DOHH2 (cell line): ENCODE measurements at regions not wholly inside any gene's neighbourhood (a gene's known extent, or its start where the extent isn't known, plus 50 kb on each side); places are given as distances from the start of the nearest gene placed in this dataset.
"Not testable (repeated sequence)": the region's sequence is repeated elsewhere in the genome, so short reads cannot be mapped to it uniquely, and the experiment has no call there.

Experiments
- H3F3A ChIP-seq: fragments of 200-600 bp; sonication (generic), shearing (Covaris generic); 2 replicates; pipeline ENCODE4 v1.6.0; 2016; ENCODE audit warnings: antibody characterized with exemption, mild to moderate bottlenecking; ENCODE audit not compliant: control insufficient read depth, insufficient read depth
- H3K27ac ChIP-seq: fragments of 200-600 bp; sonication (generic); 2 replicates; pipeline ENCODE4 v1.5.1; 2014; ENCODE audit warnings: low read depth, mild to moderate bottlenecking, low read length, moderate library complexity
- H3K27me3 ChIP-seq: fragments of 200-600 bp; sonication (generic); 2 replicates; pipeline ENCODE4 v1.6.1; 2014; ENCODE audit warnings: mild to moderate bottlenecking, low read length, mixed read lengths; ENCODE audit not compliant: control insufficient read depth
- H3K36me3 ChIP-seq: fragments of 200-600 bp; sonication (generic); 2 replicates; pipeline ENCODE4 v1.6.1; 2014; ENCODE audit warnings: mild to moderate bottlenecking, low read length, moderate library complexity, mixed read lengths; ENCODE audit not compliant: control insufficient read depth
- H3K4me1 ChIP-seq: fragments of 200-600 bp; sonication (generic); 2 replicates; pipeline ENCODE4 v1.6.1; 2014; ENCODE audit warnings: mild to moderate bottlenecking, low read length, mixed read lengths; ENCODE audit not compliant: control insufficient read depth
- H3K4me2 ChIP-seq: fragments of 200-600 bp; sonication (generic); 2 replicates; pipeline ENCODE4 v1.6.0; 2014; ENCODE audit warnings: mild to moderate bottlenecking, low read length, moderate library complexity
- H3K4me3 ChIP-seq: fragments of 200-600 bp; sonication (generic); 2 replicates; pipeline ENCODE4 v1.5.1; 2014; ENCODE audit warnings: mild to moderate bottlenecking, low read length, mixed read lengths
- H3K79me2 ChIP-seq: fragments of 200-600 bp; sonication (generic); 2 replicates; pipeline ENCODE4 v1.6.1; 2014; ENCODE audit warnings: mild to moderate bottlenecking, low read length, mixed read lengths; ENCODE audit not compliant: control insufficient read depth
- H3K9me2 ChIP-seq: fragments of 200-600 bp; sonication (generic); replicated peaks from 2 replicates; pipeline ENCODE4 v1.6.1; 2014; ENCODE audit warnings: mild to moderate bottlenecking, low read length, mixed read lengths; ENCODE audit not compliant: control insufficient read depth
- H3K9me3 ChIP-seq: fragments of 200-600 bp; sonication (generic); 2 replicates; pipeline ENCODE4 v1.6.1; 2014; ENCODE audit warnings: antibody characterized with exemption, low read length, mixed read lengths; ENCODE audit not compliant: control insufficient read depth, insufficient read depth
- H4K20me1 ChIP-seq: fragments of 200-600 bp; sonication (generic); 2 replicates; pipeline ENCODE4 v1.6.0; 2014; ENCODE audit warnings: low read depth, mild to moderate bottlenecking, antibody characterized with exemption, low read length, moderate library complexity; ENCODE audit not compliant: control insufficient read depth, insufficient read depth
- EZH2phosphoT487 ChIP-seq: fragments of 200-600 bp; sonication (generic); IDR thresholded peaks from 2 replicates; pipeline ENCODE4 v1.6.1; 2017; ENCODE audit warnings: borderline replicate concordance, mild to moderate bottlenecking, antibody characterized with exemption, low read length, moderate library complexity, mixed read lengths
- TF ChIP-seq, protein P1 (sequence below): fragments of 200-600 bp; sonication (generic); IDR thresholded peaks from one replicate; pipeline ENCODE4 v1.5.1; 2014; ENCODE audit warnings: antibody characterized with exemption, mild to moderate bottlenecking, low read depth, low read length; ENCODE audit not compliant: poor library complexity, severe bottlenecking

DNA sequence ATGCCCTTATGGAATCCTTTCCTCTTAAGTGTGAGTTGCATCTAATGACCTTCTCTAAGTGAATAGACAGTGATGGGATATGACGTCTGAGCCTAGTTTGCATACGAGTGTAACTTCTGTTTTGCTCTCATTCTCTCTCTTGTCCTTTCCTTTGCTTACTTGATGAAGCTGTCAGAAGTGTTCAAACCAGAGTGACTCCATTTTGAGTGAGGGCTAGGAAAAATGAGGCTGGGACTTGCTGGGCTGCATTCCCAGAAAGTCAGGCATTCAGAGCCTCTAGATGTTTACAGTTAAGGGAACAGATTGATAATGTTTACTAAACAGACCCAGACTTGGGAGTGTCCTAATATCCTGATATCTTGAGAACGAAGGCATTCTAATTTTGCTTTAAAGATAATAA, 311.2 kb upstream of the SOX4 start:
- not testable (repeated sequence) for H3K9me2 ChIP-seq, H4K20me1 ChIP-seq, H3K27ac ChIP-seq, H3K36me3 ChIP-seq, H3K27me3 ChIP-seq, H3K4me1 ChIP-seq, H3F3A ChIP-seq, H3K4me2 ChIP-seq, H3K4me3 ChIP-seq, H3K9me3 ChIP-seq, H3K79me2 ChIP-seq

DNA sequence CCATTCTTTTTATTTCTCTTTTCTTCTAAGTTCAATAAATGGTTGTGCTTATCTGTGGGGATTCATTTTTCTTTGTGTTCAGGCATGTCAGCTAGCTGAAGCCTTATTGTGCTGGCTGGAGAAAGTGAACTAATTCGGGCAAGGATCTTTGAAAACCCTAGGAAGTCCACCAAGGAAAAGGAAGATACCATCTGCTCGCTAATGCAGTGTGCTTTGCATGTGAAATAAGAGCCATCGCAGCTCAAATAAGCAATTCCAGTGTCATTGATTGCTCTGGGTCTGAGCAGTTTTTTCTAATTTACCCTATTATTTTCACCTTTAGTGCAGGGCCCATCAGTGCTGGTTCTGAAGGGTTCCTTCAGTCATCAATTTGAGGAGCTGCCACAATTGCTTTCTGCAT, 309.4 kb upstream of the SOX4 start:
- TF ChIP-seq, protein P1, sequence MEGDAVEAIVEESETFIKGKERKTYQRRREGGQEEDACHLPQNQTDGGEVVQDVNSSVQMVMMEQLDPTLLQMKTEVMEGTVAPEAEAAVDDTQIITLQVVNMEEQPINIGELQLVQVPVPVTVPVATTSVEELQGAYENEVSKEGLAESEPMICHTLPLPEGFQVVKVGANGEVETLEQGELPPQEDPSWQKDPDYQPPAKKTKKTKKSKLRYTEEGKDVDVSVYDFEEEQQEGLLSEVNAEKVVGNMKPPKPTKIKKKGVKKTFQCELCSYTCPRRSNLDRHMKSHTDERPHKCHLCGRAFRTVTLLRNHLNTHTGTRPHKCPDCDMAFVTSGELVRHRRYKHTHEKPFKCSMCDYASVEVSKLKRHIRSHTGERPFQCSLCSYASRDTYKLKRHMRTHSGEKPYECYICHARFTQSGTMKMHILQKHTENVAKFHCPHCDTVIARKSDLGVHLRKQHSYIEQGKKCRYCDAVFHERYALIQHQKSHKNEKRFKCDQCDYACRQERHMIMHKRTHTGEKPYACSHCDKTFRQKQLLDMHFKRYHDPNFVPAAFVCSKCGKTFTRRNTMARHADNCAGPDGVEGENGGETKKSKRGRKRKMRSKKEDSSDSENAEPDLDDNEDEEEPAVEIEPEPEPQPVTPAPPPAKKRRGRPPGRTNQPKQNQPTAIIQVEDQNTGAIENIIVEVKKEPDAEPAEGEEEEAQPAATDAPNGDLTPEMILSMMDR, result no peak
- TF ChIP-seq EZH2phosphoT487, result no peak
- Histone ChIP-seq H3K9me3 (no peaks in the 10 kb centered on the region), H3K27me3 (no peaks in the 10 kb centered on the region), H3F3A (no peaks in the 10 kb centered on the region), H3K4me2 (no peak overlapping the region), H3K4me3 (no peak overlapping the region), H4K20me1 (no peaks in the 10 kb centered on the region), H3K79me2 (no peaks in the 10 kb centered on the region), H3K4me1 (no peaks in the 10 kb centered on the region), H3K27ac (no peak overlapping the region), H3K9me2 (no peaks in the 10 kb centered on the region), H3K36me3 (no peaks in the 10 kb centered on the region)

DNA sequence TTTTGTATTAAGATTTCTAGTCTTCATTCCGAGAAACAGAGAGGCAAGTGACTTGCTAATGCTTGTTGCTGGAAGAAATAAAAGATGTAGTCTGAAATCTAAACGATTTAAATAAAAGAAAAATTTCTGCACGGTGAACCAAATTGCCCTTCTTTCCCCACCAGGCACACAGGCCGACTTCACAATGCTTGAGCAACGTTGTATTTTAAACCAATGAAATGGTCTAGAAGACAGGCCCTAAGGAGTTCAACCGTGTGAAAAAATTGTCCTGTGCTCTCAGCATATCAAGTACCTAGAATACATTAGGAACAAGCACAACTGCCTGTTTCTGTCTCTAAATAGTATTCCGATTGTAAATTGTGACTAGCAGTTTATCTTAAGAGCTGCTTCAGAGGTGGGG, 308.8 kb upstream of the SOX4 start:
- TF ChIP-seq, protein P1, result no peak
- TF ChIP-seq EZH2phosphoT487, result no peak
- Histone ChIP-seq H3K4me3 (no peak overlapping the region), H3K79me2 (no peaks in the 10 kb centered on the region), H3K27me3 (no peaks in the 10 kb centered on the region), H4K20me1 (no peaks in the 10 kb centered on the region), H3K9me3 (no peaks in the 10 kb centered on the region), H3K4me1 (no peaks in the 10 kb centered on the region), H3K36me3 (no peaks in the 10 kb centered on the region), H3K27ac (no peak overlapping the region), H3K9me2 (no peaks in the 10 kb centered on the region), H3K4me2 (no peak overlapping the region), H3F3A (no peaks in the 10 kb centered on the region)

DNA sequence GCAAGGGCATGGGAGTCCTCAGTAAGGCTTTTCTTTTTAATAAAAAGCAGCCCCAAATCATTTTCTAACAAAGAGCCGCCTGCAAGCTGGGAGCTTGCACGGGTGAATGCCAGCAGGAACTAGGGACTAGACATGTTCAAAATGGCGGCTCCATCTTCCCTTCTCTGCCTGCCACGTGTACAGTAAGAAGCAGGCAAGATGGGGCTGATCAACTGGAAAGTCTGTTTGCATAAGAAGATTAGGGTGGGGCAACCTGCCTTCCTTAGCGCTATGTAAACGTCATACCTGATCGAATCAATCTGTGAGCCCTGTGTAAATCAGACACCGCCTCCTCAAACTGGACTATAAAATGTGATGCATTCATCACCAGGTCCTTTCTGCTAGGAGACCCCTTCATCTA, 299.4 kb upstream of the SOX4 start:
- Histone ChIP-seq H4K20me1 (no peaks in the 10 kb centered on the region), H3K4me2 (no peak overlapping the region), H3K27me3 (no peaks in the 10 kb centered on the region), H3K27ac (no peak overlapping the region), H3K79me2 (no peaks in the 10 kb centered on the region), H3K4me1 (no peaks in the 10 kb centered on the region), H3F3A (no peaks in the 10 kb centered on the region), H3K9me2 (no peaks in the 10 kb centered on the region), H3K4me3 (no peak overlapping the region), H3K36me3 (no peaks in the 10 kb centered on the region), H3K9me3 (no peaks in the 10 kb centered on the region)
- no peak for TF ChIP-seq EZH2phosphoT487
- TF ChIP-seq, protein P1, result no peak
